NCI-H2196 (cell line): ENCODE measurements at regions not wholly inside any gene's neighbourhood (a gene's known extent, or its start where the extent isn't known, plus 50 kb on each side); places are given as distances from the start of the nearest gene placed in this dataset.

ENCODE experiments used
- DNase-seq: peaks from one replicate; lab custom pipeline; 2025; ENCODE audit not compliant: unreplicated experiment; lab: John Stamatoyannopoulos, UW

DNA sequence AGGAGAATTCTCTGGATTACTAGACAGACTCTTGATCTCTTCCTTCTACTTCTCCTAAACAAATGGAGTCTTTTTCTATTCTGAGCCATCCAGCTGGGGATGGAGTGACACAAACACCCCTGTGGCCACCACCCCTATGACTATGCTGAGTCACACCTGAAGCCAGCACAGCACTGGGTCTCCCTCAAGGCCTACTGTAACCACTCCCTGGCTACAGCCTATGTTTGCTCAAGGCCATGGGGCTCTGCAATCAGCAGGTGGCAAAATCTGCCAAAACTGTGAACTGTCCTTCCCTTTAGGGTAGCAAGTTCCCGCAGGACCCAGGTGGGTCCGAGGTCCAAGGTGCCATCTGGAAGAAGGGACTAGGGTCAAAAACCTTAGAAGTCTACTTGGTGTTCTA is 132.3 kb downstream of the TINAG start:
- no peak for DNase-seq

DNA sequence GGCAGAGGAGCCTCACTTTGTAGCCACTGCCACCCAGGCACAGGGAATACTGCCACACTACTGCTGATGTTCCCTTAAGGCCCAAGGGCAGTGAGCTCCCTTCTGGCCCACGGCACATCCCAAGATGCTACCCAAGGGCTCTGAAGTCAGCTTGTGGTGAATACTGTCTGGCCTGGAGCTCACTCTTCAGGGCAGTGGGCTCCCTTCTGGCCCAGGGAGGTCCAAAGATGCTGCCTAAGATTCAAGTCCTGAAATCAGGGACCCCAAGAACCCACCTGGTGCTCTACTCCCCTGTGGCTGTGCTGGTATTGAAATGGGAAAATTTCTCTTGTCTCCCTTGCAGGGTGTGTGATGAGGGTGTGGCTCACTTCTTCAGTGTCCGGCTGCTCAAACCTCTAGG is 132.8 kb downstream of the TINAG start:
- DNase-seq: no peak

DNA sequence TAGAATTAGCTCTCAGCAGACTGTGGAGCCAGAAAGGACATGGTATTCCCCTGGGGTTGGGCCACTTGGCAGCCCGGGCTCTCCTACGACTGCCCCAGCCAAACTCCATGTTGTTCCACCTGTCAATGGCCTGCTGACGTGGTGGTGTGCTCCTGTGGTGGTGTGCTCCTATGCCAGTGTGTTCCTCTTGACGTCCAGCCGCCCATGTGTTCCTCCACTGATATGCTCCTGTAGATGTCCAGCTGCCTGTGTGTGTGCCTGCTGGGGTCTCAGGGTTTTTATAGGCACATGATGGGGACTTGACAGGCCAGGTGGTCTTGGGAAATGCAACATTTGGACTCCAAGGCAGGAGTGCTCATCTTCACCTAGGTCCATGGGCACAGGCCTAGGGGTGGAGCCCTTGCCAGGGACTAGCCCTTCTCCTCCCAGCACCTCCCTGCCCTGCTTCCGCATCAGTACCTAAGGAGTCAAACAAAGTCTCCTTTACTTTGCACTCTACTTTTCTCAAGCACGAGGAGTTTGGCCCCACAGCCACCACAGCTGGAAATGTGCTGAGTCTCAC is 133.5 kb downstream of the TINAG start:
- DNase-seq: no peak

DNA sequence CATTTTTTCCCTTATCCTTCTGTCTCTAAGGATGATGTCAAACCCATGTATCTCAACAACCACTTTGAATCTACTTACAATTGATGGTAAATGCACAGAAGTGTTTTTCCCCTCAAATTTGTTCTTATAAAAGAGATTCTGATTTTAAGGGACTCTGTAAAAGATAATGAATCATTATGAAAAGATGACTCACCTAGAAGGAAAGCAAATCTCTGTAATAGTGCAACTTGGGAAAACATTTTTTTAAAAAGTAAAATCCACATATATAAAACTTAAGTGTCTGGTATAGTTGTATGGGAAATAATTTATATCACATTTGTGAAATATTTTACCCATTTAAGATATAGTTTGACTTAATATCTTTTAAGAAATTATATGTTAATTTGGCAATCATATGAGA is 137.0 kb downstream of the TINAG start:
- no peak for DNase-seq

- no peak for DNase-seq
These were observed 140.4 kb downstream of the TINAG start for GRCh38 chr6:54448617-54449016.

DNA sequence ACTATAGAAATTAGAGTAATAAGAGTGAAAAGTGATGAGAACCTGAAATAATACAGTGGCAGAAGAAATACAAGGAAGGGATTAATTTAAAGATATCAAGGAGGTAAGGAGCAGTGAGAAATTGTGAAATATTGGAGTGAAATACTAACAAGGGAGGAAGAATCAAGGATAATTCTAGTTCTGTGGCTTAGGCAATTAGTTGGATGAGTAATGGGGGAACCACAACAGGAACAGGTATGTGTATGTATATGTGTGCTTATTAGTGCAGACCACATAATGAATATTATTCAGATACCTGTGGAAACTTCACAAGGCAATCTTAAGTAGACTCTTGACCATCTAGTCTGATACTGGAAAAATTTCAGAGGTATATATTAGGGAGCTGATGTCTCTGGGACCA is 143.3 kb downstream of the TINAG start:
- no peak for DNase-seq

GRCh38 chr6:54463354-54464024 is 155.2 kb downstream of the TINAG start:
- DNase-seq: no peak

DNA sequence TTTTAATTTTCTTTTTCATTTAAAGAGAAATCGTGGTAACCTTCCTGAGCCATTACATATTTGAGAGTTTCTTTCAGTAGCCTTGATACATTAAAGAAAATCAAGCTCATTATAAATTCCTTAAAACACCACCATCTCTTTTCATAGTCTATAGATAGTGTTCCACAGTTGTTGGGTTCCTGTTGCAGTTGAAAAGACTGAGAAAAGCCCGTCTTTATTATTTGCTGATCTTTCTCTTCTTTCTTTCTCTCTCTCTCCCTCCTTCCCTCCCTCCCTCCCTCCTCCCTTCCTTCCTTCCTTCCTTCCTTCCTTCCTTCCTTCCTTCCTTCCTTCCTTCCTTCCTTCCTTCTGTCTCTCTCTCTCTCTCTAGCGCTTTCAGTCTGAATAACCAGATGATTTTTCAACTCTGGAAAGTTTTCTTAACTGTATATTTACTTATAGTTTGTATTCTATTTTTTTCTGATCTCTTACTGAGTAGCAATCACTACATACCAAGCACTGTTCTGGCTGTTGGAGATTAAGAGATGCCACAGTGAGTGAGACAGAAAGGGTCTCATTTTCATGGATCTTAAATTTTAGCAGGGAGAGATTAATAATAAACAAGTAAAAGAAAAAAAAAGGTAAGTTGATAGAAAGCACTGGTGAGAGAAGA is 157.5 kb downstream of the TINAG start:
- no peak for DNase-seq

GRCh38 chr6:54467384-54467783 is 159.1 kb downstream of the TINAG start:
- no peak for DNase-seq

DNA sequence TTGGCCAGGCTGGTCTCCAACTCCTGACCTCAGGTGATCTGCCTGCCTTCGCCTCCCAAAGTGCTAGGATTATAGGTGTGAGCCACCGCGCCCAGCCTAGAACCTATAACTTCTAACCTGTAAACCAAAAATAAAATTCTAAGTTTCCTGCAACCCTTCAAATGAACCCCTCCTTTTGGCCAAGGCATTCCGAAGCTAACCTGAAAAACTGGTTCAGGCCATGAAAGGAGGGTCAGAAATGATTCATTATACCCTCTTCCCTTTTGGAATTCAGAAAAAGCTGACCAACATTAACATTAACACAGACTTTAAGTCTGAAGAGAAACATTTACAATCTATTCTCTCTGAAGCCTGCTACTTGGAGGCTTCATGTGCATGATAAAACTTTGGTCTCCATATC is 165.1 kb downstream of the TINAG start:
- no peak for DNase-seq

- no peak for DNase-seq
These were observed 166.7 kb downstream of the TINAG start for GRCh38 chr6:54474898-54475297.

DNA sequence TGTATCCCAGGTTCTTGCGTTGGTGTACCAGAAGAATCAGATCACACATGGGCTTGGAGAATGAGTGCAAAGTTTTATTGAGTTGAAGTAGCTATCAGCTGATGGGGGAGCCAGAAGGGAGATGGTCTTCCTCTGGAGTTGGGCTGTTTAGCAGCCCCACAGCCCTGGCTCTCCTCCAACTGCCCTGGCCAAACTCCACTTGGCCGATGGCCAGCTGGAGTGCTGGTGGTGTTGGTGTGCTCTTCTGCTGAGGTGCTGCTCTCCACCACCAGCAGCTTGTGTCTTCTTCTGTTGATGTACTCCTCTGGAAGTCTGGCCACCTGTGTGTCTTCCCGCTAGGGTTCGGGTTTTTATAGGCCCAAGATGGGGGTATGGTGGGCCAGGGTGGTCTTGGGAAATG is 172.8 kb downstream of the TINAG start:
- no peak for DNase-seq

DNA sequence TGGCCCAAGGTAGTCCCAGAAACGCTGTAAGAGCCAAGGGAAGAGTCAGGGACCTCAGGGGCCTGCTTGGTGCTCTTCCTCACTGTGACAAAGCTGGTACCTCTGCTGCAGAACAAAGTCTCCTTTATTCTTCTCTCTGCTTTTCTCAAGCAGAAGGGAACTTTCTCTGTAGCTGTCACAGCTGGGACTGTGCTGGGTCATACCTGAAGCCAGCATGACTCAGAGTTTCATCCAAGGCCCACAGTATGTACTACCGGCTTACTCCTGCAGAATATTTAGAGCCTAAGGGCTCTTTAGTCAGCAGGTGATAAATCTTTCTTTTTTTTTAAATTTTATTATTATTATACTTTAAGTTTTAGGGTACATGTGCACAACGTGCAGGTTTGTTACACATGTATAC is 183.2 kb downstream of the TINAG start:
- no peak for DNase-seq

GRCh38 chr6:54493138-54493537 is 184.9 kb downstream of the TINAG start:
- no peak for DNase-seq

DNA sequence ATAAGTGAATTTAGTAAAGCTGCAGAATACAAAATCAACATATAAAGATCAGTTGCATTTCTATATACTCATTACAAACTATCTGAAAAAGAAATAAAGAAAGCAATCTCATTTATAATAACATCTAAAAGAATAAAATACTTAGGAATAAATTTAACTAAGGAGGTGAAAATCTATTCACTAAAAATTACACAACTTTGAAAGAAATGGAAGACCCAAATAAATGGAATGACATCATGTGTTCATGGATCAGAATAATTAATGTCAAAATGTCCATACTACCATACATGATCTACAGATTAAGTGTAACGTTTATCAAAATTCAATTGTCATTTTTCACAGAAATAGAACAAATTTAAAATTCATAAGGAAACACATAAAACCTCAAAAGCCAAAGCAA is 194.9 kb downstream of the TINAG start:
- no peak for DNase-seq

DNA sequence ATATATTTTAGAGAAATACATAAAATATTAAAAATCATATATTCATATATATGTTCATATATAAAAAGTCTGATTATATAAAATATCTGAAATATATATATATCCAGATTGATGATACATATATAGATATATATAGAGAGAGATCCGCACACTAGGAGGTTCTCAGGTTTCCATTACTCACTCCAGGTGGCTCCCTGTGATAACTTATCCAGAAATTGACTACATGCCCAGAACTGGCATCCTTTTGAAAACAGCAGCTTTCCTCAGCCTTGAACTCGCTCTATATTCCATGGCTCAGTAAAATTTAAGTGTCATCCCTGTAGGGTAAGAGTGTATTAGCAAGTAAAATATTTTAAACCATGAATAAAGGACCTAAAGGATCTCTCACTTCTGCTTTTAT is 206.8 kb downstream of the TINAG start:
- no peak for DNase-seq

DNA sequence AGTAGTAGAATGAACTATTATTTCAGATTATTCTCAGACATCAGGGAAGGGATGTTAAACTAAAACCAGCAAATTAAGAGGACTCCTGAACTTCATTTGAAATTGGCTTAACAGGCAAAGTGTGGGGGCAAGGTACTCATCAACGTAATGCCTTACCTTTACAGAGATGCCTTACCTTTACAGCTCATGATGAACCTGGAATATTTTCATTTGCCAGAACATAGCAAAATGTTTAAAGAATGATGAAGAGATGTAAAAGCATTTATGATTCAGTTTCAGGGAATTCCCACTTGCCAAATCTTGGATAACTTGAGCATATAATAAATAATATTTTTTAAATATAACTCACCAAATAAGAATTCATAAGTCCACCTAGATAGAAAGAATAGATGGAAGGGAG is 207.5 kb downstream of the TINAG start:
- DNase-seq: no peak

DNA sequence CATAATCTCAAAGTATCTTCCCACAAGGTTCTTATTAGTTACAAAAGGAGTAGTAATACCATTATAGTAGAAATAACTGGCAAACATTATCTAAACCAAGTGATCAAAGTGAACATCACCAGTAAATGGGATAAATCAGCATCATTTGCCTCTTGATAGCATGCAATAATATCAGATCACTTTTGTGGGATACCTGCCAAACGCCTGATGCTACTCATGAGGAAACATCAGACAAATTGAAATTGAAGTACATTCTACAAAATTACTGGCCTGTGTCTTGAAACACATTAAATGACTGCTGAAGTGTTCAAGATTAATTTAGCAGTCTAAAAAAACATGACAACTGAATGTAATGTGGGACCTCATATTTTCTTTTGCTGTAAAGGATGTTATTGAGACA is 208.1 kb downstream of the TINAG start:
- no peak for DNase-seq

GRCh38 chr6:54519161-54519560 is 210.9 kb downstream of the TINAG start:
- no peak for DNase-seq

- DNase-seq: no peak
These were observed 217.5 kb downstream of the TINAG start for GRCh38 chr6:54525731-54526130.

GRCh38 chr6:54533567-54533966 is 225.3 kb downstream of the TINAG start:
- DNase-seq: no peak

- DNase-seq: no peak
These were observed 227.3 kb downstream of the TINAG start for GRCh38 chr6:54535568-54535967.

DNA sequence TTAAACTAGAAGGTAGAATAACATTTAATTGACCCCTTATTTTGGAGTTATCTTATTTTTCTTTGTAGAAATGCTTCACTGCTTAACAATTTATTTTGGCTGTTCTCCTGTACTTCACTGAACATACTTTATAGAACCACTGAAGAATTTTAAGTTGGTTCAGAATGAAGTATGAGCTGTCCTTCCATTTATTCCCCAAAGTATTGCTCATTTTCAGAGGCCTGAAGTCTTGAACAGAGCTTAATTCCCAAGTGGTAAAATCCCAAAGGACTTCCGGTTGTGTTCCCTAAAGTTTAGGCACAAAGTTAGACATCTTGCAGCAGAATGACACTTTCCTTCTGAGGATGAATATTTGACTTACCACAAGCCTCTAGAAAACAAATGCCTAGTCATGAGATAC is 233.3 kb downstream of the TINAG start:
- DNase-seq: no peak
